ENCODE measurements at regions not wholly inside any gene's neighbourhood (a gene's known extent, or its start where the extent isn't known, plus 50 kb on each side); places are given as distances from the start of the nearest gene placed in this dataset.

DNA sequence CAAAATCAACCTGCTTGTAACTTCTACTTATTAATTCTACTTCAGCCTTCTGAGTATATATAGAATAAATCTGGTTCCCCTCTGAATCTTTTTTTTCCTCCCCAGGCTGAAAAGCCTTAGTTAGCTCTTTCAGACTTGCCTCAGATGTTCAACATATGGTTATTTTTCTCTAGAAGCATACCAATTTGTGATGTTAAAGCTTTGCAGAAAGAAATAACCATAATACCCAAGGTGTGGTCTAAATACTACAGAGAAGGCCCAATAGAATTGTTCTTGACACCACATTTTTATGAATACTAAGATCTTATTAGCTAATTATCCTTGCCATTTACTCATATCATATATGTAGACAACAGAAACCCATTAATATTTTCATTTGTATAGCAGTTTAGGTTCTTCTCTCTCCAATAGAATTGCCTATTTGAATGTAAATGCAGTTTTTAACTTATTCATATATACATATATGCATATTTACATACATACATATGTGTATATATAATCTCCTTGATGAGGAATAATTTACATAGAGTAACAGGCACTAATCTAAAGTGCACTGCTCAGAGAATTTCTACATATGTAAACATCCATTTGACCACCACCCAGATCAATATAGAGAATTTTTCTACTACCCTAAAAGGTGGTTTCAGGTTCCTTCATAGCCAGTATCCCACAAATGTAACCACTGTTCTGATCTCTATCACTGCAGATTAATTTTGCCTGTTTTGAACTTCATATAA is 175.2 kb upstream of the IVNS1ABP start:
- no peak overlapping the region for H3K56ac ChIP-seq (ENCODE audit: insufficient read length, low read depth, low read length)
- Mint-ChIP-seq H3K27ac (no peak overlapping the region), H3K9me3 (no peaks in the 10 kb centered on the region), H3K4me1 (peaks cover 0 to 2% of the 10 kb centered on the region in 2 experiments; a peak in 2 of 4 replicates), H3K4me3 (no peak overlapping the region), H3K36me3 (ENCODE audit: insufficient read depth in 1 of 3, low read depth in 3 of 3) (no peaks in the 10 kb centered on the region), H3K27me3 (ENCODE audit: low read depth) (no peaks in the 10 kb centered on the region)
- H2AFZ ChIP-seq (ENCODE audit: low read length): no peak overlapping the region
- H3K23ac ChIP-seq (ENCODE audit: insufficient read length, low read depth, low read length): no peak overlapping the region
- TF ChIP-seq, protein P1, sequence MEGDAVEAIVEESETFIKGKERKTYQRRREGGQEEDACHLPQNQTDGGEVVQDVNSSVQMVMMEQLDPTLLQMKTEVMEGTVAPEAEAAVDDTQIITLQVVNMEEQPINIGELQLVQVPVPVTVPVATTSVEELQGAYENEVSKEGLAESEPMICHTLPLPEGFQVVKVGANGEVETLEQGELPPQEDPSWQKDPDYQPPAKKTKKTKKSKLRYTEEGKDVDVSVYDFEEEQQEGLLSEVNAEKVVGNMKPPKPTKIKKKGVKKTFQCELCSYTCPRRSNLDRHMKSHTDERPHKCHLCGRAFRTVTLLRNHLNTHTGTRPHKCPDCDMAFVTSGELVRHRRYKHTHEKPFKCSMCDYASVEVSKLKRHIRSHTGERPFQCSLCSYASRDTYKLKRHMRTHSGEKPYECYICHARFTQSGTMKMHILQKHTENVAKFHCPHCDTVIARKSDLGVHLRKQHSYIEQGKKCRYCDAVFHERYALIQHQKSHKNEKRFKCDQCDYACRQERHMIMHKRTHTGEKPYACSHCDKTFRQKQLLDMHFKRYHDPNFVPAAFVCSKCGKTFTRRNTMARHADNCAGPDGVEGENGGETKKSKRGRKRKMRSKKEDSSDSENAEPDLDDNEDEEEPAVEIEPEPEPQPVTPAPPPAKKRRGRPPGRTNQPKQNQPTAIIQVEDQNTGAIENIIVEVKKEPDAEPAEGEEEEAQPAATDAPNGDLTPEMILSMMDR (conservative IDR thresholded peaks at IDR 0.05): no peak
- H3K79me1 ChIP-seq (ENCODE audit: insufficient read depth, low read depth, low read length, poor library complexity, severe bottlenecking): no peaks in the 10 kb centered on the region
- no peak overlapping the region for H2BK120ac ChIP-seq (ENCODE audit: low read depth, low read length, poor library complexity, severe bottlenecking)
- H3K27ac ChIP-seq (ENCODE audit: insufficient read length, low read depth, low read length): no peak overlapping the region
- H3K14ac ChIP-seq (ENCODE audit: insufficient read depth, low read length): no peak overlapping the region
- H4K91ac ChIP-seq (ENCODE audit: insufficient read length, low read depth, low read length): no peak overlapping the region
- H3K9me3 ChIP-seq (ENCODE audit: control insufficient read depth, low read depth, low read length): no peaks in the 10 kb centered on the region
- H3K23me2 ChIP-seq (ENCODE audit: insufficient read length, low read depth, low read length, poor library complexity, severe bottlenecking): no peaks in the 10 kb centered on the region
- no peaks in the 10 kb centered on the region for H3K27me3 ChIP-seq (ENCODE audit: insufficient read depth, low read length)
- no peak overlapping the region for H2BK15ac ChIP-seq (ENCODE audit: low read depth, low read length)
- no peaks in the 10 kb centered on the region for H3K4me1 ChIP-seq (ENCODE audit: insufficient read depth, low read length)
- no peak overlapping the region for H3K4me2 ChIP-seq (ENCODE audit: insufficient read depth, insufficient read length, low read length)
- H3T11ph ChIP-seq (ENCODE audit: low read length): no peak overlapping the region
- no peak for DNase-seq
- H2AK5ac ChIP-seq (ENCODE audit: insufficient read length, low read length): no peak overlapping the region
- H3K9ac ChIP-seq (ENCODE audit: extremely low read depth, insufficient read length, low read length): no peak overlapping the region
- H2BK20ac ChIP-seq (ENCODE audit: low read depth, low read length, poor library complexity, severe bottlenecking): no peak overlapping the region
- no peak overlapping the region for H2BK5ac ChIP-seq (ENCODE audit: insufficient read length, low read length)
- H3K18ac ChIP-seq (ENCODE audit: insufficient read length, low read depth, low read length): no peak overlapping the region
- H4K20me1 ChIP-seq (ENCODE audit: control insufficient read depth, insufficient read depth, insufficient read length): no peaks in the 10 kb centered on the region
- H4K8ac ChIP-seq (replicated peaks; ENCODE audit: insufficient read length, low read depth, low read length): no peak overlapping the region
- no peaks in the 10 kb centered on the region for H3K79me2 ChIP-seq (ENCODE audit: insufficient read depth, low read length)
- H4K5ac ChIP-seq (ENCODE audit: insufficient read length, low read depth, low read length): no peak overlapping the region
- no peak overlapping the region for H2BK12ac ChIP-seq (ENCODE audit: insufficient read length, low read depth, low read length)
- H3K4ac ChIP-seq (ENCODE audit: low read depth, low read length): no peak overlapping the region

All from H9 (cell line).